ENCODE measurements at regions not wholly inside any gene's neighbourhood (a gene's known extent, or its start where the extent isn't known, plus 50 kb on each side); places are given as distances from the start of the nearest gene placed in this dataset.
"Not testable (repeated sequence)": the region's sequence is repeated elsewhere in the genome, so short reads cannot be mapped to it uniquely, and the experiment has no call there.

- DNase-seq = no peak
Observed at GRCh38 chr4:116272336-116272735, 813.0 kb downstream of the TRAM1L1 start.

GRCh38 chr4:116260931-116261330, 824.4 kb downstream of the TRAM1L1 start:
- peak in 1 of 2 donors; percentile 25 for DNase-seq

GRCh38 chr4:116244771-116245170, 840.6 kb downstream of the TRAM1L1 start:
- DNase-seq = no peak

- no peak for DNase-seq
Observed at GRCh38 chr4:116243431-116243830, 841.9 kb downstream of the TRAM1L1 start.

GRCh38 chr4:116233971-116234370, 851.4 kb downstream of the TRAM1L1 start:
- DNase-seq = no peak

GRCh38 chr4:116231999-116232398, 853.4 kb downstream of the TRAM1L1 start:
- DNase-seq = not testable (repeated sequence)

GRCh38 chr4:116229420-116229819, 856.0 kb downstream of the TRAM1L1 start:
- DNase-seq = no peak

- no peak for DNase-seq
Observed at GRCh38 chr4:116223040-116223732, 862.2 kb downstream of the TRAM1L1 start.

- no peak for DNase-seq
Observed at GRCh38 chr4:116217781-116218180, 867.6 kb downstream of the TRAM1L1 start.

GRCh38 chr4:116215622-116216021, 869.8 kb downstream of the TRAM1L1 start:
- DNase-seq = no peak

GRCh38 chr4:116202524-116202923, 882.9 kb downstream of the TRAM1L1 start:
- no peak for DNase-seq

GRCh38 chr4:116197317-116197809, 888.0 kb downstream of the TRAM1L1 start:
- no peak for DNase-seq

GRCh38 chr4:116183241-116183640, 902.1 kb downstream of the TRAM1L1 start:
- DNase-seq = no peak

GRCh38 chr4:116180157-116180601, 905.2 kb downstream of the TRAM1L1 start:
- peak in 1 of 2 donors; percentile 4 for DNase-seq

GRCh38 chr4:116151371-116151770, 934.0 kb downstream of the TRAM1L1 start:
- not testable (repeated sequence) for DNase-seq

GRCh38 chr4:116150152-116150551, 935.2 kb downstream of the TRAM1L1 start:
- DNase-seq = no peak

- DNase-seq = no peak
Observed at GRCh38 chr4:116143198-116143597, 942.2 kb downstream of the TRAM1L1 start.

- DNase-seq = no peak
Observed at GRCh38 chr4:116132946-116133345, 952.4 kb downstream of the TRAM1L1 start.

GRCh38 chr4:116126794-116127193, 958.6 kb downstream of the TRAM1L1 start:
- no peak for DNase-seq

GRCh38 chr4:116122124-116122523, 963.3 kb downstream of the TRAM1L1 start:
- DNase-seq = no peak

- no peak for DNase-seq
Observed at GRCh38 chr4:116118221-116118620, 967.2 kb downstream of the TRAM1L1 start.

GRCh38 chr4:116112861-116113260, 972.5 kb downstream of the TRAM1L1 start:
- not testable (repeated sequence) for DNase-seq

GRCh38 chr4:116110713-116111112, 974.7 kb downstream of the TRAM1L1 start:
- DNase-seq = no peak

GRCh38 chr4:116108606-116109005, 976.8 kb downstream of the TRAM1L1 start:
- no peak for DNase-seq

GRCh38 chr4:116101321-116101720, 984.1 kb downstream of the TRAM1L1 start:
- no peak for DNase-seq

Data from bone marrow (tissue), 2 donors.